HG03039 (cell line): ENCODE measurements at regions not wholly inside any gene's neighbourhood (a gene's known extent, or its start where the extent isn't known, plus 50 kb on each side); places are given as distances from the start of the nearest gene placed in this dataset.
"Not testable (repeated sequence)": the region's sequence is repeated elsewhere in the genome, so short reads cannot be mapped to it uniquely, and the experiment has no call there.

ENCODE experiments used
- ATAC-seq: cut with Tn5 transposase; IDR thresholded peaks from one replicate; pipeline ENCODE4 v1.9.1; 2021; ENCODE audit warnings: mild to moderate bottlenecking, moderate library complexity; ENCODE audit not compliant: unreplicated experiment

DNA sequence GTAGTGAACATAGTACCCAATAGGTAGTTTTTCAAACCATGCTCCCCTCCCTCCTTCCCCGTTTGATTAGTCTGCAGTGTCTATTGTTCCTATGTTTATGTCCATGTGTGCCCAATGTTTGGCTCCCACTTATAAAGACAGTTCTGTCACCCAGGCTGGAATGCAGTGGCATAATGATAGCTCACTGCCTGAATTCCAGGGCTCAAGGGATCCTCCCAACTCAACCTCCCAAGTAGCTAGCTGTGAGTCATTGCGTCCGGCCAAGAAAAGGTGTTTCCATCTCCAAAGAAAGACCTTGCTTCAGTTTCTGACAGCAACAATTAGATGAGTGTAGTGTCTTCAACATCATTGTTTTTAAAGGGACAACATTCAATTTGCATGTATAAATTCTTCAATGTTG is 131.1 kb upstream of the CEP162 start:
- ATAC-seq: no peak

DNA sequence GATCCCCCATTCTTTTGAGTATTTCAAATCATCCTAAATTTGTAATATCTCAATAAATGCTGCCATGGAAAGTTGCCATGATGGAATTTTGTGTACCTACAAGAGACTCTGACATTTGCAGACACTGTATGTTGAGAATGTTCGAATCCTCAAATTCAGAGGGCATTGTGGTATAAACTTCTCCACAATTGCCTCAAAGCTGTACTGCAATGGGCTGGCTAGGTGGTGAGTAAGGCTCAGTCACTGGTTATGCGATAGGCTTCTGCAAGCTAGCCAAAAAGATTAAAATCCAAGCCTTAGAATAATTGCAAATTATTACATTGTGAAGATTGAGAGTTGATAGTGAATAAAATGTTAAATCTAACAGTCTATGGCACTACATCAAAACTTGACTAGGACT is 130.2 kb upstream of the CEP162 start:
- ATAC-seq: no peak

DNA sequence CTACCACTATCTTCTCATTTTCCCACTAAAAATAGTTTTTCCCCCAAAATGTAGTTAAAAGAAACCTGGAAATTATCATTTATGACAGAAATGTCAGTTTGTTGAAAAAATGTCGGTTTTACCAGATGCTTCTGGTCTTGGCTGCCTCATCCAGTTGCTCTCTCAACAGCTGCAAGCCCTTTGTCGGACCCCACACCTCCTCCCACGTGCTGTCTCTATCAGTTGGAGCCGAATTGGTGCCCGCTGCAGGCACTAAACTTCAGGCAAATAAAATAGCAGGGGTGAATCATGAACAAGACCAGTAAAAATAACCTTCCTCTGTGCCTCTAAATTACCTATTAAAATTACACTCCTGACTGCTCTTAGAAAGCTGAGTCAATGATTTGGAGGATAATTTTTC is 129.5 kb upstream of the CEP162 start:
- no peak for ATAC-seq

DNA sequence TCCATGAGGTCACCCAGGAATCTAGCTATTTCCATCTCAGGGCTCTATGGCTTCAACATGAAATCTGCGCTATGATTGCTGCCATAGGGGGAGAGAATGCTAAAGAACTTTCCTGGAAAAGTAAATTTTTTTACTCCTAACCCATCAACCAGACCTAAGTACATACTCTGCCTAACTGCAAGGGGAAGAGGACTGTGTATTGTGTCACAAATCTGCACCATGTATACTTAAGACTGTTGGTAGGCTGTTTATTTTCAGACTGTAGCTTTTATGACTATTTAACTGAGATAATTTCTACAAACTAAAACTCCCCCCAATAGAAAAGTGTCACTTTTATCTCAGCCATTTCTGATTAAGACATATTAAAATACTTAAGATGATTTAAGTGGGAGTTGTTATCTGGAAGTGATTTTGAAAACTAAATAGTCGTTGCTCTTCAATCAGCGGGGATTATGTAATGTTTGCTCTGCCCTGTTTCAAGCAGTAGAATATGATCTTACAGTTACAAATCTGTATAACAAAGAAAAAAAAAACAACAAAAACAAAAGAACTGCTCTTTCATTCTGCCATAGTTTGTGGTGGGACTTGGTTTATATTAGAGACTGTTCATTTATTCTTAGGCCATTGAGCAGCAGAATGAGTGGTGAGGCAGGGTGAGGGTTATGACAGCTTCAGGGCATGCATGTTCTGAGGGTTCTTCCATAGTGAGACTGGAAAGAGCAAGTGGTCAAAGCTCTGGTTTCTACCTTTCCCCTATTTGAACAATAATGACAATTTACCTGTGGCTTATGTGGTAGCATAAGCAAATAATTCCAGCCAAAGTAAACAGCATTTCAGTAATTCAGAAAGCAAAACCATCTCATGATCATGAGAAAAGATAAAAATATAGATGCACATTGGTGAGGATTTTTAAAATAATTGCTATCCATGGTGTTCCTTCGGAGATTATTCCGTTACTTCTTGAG is 126.3 kb upstream of the CEP162 start:
- ATAC-seq: no peak

DNA sequence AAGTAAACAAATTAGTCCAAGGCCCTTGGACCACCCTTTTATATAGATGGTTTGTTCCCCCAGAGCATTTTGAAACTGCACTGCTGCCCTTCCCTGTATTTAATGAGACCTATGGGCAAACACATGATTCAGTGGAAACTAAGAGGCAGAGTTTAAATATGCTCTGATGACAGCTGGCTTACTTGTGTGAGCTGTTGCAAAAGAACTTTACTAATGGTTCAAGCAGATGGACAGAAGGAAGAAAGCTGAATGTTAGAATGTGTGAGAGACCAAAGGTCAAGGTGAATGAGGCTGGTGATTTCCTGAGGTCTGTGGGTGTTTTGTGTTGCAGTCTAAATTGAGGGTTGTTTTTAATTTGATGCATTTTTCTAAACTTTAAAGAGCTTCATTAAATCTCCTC is 123.0 kb upstream of the CEP162 start:
- no peak for ATAC-seq

DNA sequence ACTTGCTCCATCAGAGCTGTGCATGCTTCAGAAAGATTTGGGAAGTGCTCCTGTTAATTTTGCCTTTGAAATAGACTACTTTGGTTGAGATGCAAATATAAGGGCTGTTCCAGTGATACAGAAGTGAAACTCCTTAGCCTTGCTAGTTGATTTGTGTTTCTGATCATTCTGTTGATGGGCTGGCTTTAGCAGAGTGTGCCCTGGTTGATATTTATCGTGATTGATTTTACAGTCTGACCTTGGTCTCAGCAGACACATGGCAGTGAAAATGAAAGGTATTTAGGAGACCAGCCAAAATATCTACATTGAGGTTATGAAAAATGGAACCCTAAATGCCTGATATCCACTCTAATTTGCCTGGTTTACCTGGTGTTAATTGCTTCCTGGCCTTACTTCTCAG is 122.1 kb upstream of the CEP162 start:
- ATAC-seq: no peak

DNA sequence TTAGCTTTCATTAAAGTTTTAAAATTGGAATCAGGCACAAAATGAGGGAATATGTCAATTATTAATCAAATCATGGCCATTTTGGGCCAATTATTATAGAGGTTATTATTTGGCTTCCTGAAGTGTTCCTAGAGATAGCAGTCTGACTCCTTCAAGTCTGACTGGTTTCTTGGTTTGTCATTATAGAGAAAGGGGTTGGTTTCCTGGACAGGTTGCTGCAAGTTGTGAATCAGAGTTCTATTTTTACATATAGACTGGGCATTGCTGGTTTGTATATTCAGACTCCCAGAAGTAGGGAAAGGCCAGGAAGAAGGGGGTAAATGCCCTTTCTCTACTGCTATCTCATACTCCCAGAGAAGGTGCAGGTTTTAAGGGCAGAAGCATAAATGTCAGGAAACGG is 121.4 kb upstream of the CEP162 start:
- ATAC-seq: no peak

DNA sequence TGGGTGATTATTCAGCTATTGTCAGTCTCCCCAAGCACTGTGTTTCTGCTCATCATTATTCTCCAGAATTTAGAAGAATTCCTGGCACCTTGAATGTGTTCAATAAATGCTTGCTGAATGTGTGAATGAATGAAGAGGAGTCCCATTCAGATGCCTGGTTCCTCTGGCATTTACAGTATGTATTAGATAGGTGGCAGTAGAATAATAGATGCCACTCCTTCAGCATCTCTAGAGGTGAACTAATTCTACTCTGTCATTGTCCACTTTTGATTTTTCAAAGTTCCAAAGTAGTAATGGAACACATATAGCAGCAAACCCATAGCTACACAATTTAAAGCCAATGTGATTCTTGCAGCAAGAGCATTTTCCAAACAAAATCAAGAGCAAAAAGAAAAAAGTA is 118.9 kb upstream of the CEP162 start:
- no peak for ATAC-seq

DNA sequence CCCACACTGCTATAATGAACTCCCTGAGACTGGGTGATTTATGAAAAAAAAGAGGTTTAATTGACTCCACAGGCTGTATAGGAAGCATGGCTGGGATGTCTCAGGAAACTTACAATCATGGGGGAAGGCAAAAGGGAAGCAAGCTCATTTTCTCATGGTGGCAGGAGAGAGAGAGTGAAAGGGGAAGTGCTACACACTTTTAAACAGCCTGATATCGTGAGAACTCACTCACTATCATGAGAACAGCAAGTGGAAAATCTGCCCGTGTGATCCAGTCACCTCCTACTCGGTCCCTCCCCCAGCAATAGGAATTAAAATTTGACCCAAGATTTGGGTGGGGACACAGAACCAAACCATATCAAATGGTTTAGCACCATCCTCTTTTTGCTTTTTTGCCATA is 116.6 kb upstream of the CEP162 start:
- ATAC-seq: no peak

DNA sequence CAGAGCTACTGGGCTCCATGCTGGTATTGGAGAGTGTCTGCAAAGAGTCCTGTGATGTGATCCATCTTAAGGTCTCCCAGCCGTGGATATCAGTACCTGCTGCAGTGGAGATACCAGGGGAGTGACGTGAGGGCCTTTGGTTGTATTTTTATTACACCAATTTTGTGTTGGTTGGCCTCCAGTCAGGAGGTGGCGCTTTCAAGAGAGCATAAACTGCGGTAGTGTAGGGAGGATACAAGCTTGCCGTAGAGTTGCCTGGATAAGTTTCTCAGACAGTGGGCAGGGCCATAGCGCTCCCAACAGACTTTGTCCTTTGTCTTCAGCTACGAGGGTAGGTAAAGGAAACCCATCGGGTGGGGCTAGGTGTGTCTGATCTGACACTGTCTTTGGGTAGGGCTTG is 113.0 kb upstream of the CEP162 start:
- no peak for ATAC-seq

DNA sequence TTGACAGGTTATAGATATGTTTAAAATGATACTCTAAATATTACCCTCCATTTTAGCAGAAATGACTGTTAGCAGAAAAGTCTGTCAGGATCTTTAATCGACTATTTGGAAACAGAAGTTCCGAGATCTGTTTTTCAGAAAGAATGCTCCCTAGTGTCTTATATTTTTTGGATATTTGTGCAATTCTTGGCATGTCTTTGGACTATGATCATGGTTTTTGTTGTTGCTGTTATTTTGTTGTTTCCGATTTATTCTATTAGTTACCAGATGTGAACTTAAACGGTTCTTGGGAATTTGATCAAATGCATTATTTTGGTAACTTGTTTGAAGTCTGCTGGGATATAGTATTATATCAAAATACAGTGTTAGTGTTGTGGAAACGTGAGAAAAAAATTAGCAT is 106.4 kb upstream of the CEP162 start:
- no peak for ATAC-seq

DNA sequence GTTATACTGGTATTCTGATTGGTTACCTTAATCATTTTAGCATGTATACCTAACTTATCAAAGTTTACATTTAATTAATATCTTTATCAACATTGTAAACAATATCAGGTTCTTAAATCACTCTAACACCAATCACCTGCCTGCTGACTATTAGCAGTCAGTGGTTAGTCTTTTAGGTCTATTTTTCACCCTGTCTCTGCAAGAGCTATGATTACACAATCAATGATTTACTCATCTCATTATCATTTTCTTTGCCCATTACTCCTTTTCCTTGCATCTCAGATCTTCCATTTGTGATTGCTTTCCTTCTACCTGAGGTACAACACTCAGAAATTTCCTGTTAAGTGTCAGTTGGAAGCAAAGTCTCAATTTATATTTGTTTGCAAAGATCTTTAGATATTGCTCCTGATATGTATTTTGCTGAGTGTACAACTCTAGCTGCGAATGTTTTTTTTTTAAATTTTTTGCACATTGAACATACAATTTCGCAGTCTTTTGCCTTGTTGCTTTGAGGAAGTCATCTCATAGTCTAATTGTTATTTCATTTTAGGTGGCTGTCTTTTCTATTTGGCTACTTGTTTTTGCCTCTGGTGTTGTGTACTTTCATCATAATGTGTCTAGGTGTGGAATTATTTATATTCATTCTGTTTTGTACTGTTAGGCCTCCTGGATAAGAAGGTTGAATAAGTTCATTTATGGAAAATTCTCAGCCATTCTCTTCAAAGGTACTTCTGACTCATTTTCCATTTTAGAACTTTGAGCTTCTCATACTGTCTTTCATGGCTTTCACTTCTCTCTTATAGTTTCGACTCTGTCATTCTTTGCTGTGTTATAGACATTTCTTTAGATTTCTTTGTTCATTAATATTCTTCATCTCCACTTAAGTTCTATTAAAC is 104.9 kb upstream of the CEP162 start:
- ATAC-seq: peak; percentile 98

DNA sequence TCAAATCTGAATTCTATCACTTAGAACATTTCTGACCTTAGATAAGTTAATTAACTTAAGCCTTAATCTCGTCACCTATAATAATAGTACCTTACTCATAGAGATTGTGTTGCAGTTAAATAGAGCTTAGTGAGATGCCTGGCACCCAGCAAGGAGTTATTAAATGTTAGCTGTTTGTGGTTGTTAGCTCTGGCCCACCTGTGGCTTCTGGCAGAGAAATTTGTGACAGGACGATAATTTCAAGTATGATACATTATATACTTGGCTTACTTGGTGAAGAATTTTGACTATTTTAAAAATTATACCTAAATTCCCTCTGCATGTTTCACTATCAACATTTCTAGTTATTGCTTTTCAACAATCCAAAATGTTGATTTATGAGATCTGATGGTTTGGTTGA is 102.9 kb upstream of the CEP162 start:
- ATAC-seq: no peak

DNA sequence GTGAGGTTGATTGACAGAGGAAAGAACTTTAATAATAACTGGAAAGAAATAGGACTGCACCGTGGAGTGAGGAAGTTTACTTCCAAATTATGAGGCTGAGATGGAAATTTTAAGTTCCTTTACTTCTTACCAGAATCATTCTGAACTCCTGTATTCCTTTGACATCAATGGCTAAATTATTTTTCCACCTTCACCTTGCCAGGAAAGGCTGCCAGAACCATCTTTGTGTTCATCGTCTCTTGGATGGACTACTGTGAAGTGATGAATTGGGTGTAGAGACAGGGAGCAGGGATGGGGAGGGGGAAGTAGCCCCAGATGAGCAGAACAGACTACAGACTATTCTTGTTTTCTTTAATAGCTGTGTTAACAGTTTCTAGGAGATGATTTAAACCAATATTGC is 102.1 kb upstream of the CEP162 start:
- ATAC-seq: no peak

DNA sequence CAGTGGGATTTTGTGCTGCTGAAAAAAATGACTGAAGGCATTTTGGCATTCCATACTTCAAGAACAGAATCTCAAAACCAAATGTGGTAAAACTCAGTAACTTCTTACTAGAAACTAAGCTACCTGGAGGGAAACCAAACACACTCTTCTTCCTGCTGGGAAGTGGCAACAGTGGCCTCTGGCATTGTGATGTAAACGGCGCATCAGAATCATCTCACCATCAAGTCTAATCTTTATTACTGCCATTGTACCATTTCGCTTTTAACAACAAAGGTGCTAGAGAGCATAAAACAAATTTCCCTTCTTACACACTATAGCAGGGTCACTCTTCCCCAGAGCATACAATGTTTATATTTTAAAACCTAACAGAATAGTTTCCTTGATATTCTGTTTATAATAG is 101.6 kb upstream of the CEP162 start:
- no peak for ATAC-seq

DNA sequence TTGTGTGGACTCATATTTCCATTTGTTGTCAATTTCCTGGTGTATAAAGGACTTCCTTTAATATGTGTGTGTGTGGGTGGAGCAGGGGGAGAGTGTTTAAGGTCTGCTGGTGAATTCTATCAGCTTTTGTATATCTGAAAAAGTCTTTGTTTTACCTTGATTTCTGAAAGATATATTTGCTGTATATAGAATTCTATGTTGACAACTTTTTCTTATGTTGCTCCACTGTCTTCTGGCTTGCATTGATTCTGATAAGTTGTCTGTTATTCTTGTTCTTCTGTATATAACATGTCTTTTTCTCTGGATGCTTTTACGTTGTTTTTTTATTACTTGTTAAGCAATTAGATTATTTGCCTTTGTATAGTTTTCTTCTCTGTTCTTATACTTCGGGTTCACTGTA is 90.0 kb upstream of the CEP162 start:
- no peak for ATAC-seq

DNA sequence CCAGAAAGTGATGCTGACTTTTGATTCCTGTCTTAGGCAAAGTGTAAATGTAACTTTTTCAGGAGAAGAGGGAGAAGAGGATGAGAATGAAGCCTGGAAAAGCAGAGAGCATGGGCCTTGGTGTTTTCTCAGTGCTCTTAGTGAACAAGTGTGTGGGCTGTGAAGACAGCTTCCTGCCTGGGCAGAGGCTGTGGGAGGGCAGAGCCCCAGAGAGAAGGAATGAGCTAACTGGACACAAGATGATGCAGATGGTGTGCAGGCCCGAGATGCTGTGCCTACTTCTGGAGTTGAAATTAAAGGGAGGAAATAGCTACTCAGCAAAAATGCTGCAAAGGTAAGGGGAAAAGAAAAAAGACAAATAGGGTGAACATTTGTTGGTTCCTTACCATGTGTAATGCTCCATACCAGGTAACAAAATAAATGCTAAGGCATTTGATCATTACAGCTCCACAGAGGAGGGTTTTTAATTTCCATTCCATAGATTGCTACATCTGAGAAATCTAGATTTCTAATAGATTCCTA is 87.0 kb upstream of the CEP162 start:
- no peak for ATAC-seq

DNA sequence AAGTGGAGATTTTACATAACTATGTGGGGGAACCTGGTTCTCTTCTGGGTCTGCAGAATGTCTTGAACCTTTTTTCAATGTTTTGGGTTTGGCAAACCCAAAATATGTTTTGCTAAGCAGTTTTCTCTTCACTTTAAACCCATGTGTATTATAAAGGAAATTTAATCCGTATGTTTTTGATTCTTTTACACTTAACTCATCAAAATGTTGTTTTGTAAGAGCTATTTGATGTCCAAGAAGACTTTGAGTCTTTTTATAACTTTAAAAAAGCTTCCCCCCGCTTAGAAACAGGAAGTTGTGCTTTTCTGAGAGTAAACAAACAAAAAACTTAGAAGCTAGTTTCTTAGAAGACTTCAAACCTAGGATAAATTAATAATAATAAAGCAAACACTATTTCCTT is 81.9 kb upstream of the CEP162 start:
- ATAC-seq: no peak

DNA sequence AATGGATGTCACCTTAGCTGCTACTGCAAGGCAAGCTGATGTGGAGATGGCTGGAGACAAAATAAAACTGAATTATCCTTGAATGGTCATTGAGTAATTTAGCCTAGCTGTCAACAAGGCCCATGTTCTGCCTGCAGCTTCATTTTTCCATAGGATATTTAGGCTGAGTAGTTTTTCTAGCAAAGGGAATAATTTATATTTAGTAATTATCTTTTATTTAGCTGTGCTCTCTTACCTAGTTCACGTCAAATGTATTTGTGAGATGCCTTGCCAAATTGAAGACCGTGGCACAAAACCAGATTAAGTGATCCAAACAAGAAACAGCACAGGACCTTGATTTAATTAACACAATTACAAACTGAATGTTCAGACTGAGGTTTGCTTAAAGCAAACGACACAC is 77.4 kb upstream of the CEP162 start:
- ATAC-seq: no peak

DNA sequence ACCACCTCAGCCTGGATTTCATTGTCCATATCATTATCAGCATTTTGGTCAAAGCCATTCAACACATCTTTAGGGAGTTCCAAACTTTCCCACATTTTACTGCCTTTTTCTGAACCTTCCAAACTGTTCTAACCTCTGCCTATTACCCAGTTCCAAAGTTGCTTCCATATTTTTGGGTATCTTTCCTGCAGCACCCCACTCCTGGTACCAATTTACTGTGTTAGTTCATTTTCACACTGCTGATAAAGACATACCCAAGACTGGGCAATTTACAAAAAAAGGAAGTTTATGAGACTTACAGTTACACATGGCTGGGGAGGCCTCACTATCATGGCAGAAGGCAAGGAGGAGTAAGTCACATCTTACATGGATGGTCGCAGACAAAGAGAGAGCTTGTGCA is 63.6 kb upstream of the CEP162 start:
- not testable (repeated sequence) for ATAC-seq

DNA sequence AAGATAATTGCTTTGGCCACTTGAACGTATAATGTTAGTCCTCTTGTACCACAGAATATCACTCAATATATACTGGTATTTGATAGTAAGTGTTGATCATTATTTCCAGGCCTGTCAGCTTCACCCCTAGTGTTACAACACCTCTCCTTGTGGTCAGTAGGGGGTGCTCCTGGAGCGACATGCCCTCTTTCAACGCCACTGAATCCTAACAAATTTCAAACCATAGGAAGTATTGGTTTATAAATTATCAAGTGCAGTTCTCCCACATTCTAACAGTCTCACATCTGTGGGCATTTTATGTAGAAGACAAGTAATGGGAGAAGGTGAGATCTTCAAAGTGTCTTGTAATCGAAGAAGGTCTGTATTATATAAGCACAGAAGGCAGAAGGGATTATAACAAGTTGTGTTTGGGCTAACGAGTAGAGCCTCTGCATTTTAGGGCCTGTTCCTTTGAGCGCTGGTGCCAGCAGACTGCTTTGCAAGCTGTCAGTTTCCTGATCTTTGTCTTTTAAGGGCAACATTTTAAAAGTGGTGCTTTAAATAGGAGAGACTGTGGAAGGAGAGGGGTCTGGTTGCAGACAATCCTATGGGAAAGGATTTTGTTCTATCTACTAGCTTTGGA is 57.1 kb upstream of the CEP162 start:
- no peak for ATAC-seq
